CD14-positive monocyte (primary cell): ENCODE measurements at regions not wholly inside any gene's neighbourhood (a gene's known extent, or its start where the extent isn't known, plus 50 kb on each side); places are given as distances from the start of the nearest gene placed in this dataset.

Experiments
- DNase-seq, 3 donors: peaks; one replicate each; pipeline ENCODE4 v3.0.0-alpha.2; 2011 to 2022
- H2AFZ ChIP-seq: 2 replicates; pipeline ENCODE4 v1.6.0; 2012; ENCODE audit warnings: mild to moderate bottlenecking, low read depth, low read length, inconsistent platforms; ENCODE audit not compliant: insufficient read depth, poor library complexity, severe bottlenecking
- H3K27ac ChIP-seq, 2 donors: 1 replicate in 1 of 2; 2 replicates in 1 of 2; pipeline ENCODE4 v1.5.1; 2012 to 2013; ENCODE audit warnings: low read length in 2 of 2, control low read depth in 1 of 2, inconsistent platforms in 1 of 2, low read depth in 1 of 2, mild to moderate bottlenecking in 1 of 2
- H3K27me3 ChIP-seq, 2 donors: one replicate each; pipeline versions ENCODE4 v1.6.0 to v1.6.1; 2011 to 2013; ENCODE audit warnings: low read length in 2 of 2; ENCODE audit not compliant: control insufficient read depth in 2 of 2, insufficient read depth in 2 of 2
- H3K36me3 ChIP-seq, 2 donors: replicated peaks in 1 of 2; 1 replicate in 1 of 2; 2 replicates in 1 of 2; pipeline versions ENCODE4 v1.5.1 to v1.6.1; 2012 to 2013; ENCODE audit warnings: low read length in 2 of 2, control low read depth in 1 of 2, inconsistent platforms in 1 of 2, mild to moderate bottlenecking in 1 of 2; ENCODE audit not compliant: insufficient read depth in 2 of 2, control insufficient read depth in 1 of 2
- H3K4me1 ChIP-seq, 2 donors: 1 replicate in 1 of 2; 2 replicates in 1 of 2; pipeline versions ENCODE4 v1.5.1 to v1.6.1; 2012 to 2013; ENCODE audit warnings: low read length in 2 of 2, control low read depth in 1 of 2, inconsistent platforms in 1 of 2, mild to moderate bottlenecking in 1 of 2, moderate library complexity in 1 of 2; ENCODE audit not compliant: insufficient read depth in 2 of 2, control insufficient read depth in 1 of 2
- H3K4me2 ChIP-seq: replicated peaks from 2 replicates; pipeline ENCODE3; 2012; ENCODE audit warnings: low read length, moderate library complexity, mild to moderate bottlenecking; ENCODE audit not compliant: poor library complexity, severe bottlenecking; ENCODE audit errors: extremely low read depth
- H3K4me3 ChIP-seq, 3 experiments: fragments of 200-600 bp in 1 of 3; sonication (generic) in 1 of 3; replicated peaks in 1 of 3; 1 replicate in 2 of 3; 2 replicates in 1 of 3; pipeline ENCODE4 v1.5.1; 2011 to 2013; ENCODE audit warnings: low read length in 3 of 3, mild to moderate bottlenecking in 3 of 3, control low read depth in 2 of 3, low read depth in 2 of 3, inconsistent platforms in 1 of 3, moderate library complexity in 1 of 3
- H3K79me2 ChIP-seq: 2 replicates; pipeline ENCODE4 v1.6.0; 2012; ENCODE audit warnings: mild to moderate bottlenecking, control low read depth, inconsistent platforms, low read length, moderate library complexity; ENCODE audit not compliant: insufficient read depth
- H3K9ac ChIP-seq: 2 replicates; pipeline ENCODE4 v1.6.0; 2017; ENCODE audit warnings: low read length, mild to moderate bottlenecking; ENCODE audit not compliant: insufficient read depth, poor library complexity, severe bottlenecking
- H3K9me3 ChIP-seq, 2 donors: replicated peaks in 1 of 2; 1 replicate in 1 of 2; 2 replicates in 1 of 2; pipeline versions ENCODE4 v1.5.1 to v1.6.1; 2012 to 2013; ENCODE audit warnings: low read length in 2 of 2, control low read depth in 1 of 2; ENCODE audit not compliant: control insufficient read depth in 1 of 2, insufficient read depth in 1 of 2
- H4K20me1 ChIP-seq: 2 replicates; pipeline ENCODE4 v1.6.0; 2012; ENCODE audit warnings: mild to moderate bottlenecking, low read length, control low read depth, moderate library complexity; ENCODE audit not compliant: insufficient read depth
- H3K27ac Mint-ChIP-seq, 7 donors: one replicate each; pipeline ENCODE4 v1.8.0; 2020; ENCODE audit warnings: mild to moderate bottlenecking in 7 of 7, mixed read lengths in 7 of 7, moderate library complexity in 6 of 7, inconsistent platforms in 2 of 7
- H3K27me3 Mint-ChIP-seq, 3 donors: one replicate each; pipeline ENCODE4 v1.8.0; 2021 to 2022; ENCODE audit warnings: low read depth in 3 of 3, mild to moderate bottlenecking in 3 of 3, mixed read lengths in 3 of 3, moderate library complexity in 3 of 3, inconsistent platforms in 1 of 3
- H3K36me3 Mint-ChIP-seq, 2 donors: one replicate each; pipeline ENCODE4 v1.8.0; 2020; ENCODE audit warnings: mixed read lengths in 2 of 2, inconsistent platforms in 1 of 2, mild to moderate bottlenecking in 1 of 2
- H3K4me1 Mint-ChIP-seq: one replicate; pipeline ENCODE4 v1.8.0; 2020; ENCODE audit warnings: mild to moderate bottlenecking, mixed read lengths
- H3K4me3 Mint-ChIP-seq, 2 donors: one replicate each; pipeline ENCODE4 v1.8.0; 2020; ENCODE audit warnings: mild to moderate bottlenecking in 2 of 2, mixed read lengths in 2 of 2, moderate library complexity in 1 of 2
- H3K9me3 Mint-ChIP-seq, 7 donors: one replicate each; pipeline ENCODE4 v1.8.0; 2020 to 2022; ENCODE audit warnings: mixed read lengths in 7 of 7, mild to moderate bottlenecking in 6 of 7, moderate library complexity in 6 of 7, inconsistent platforms in 2 of 7
- CTCF ChIP-seq: fragments of 200-600 bp; IDR thresholded peaks from one replicate; pipeline ENCODE4 v1.8.0; 2022; ENCODE audit warnings: antibody characterized with exemption, mild to moderate bottlenecking
- WGBS: methylation state at CpG from one replicate; pipeline ENCODE4 v1.1.5; 2013; ENCODE audit warnings: missing lambda C conversion rate; ENCODE audit not compliant: insufficient coverage; 5-methylcytosine and 5-hydroxymethylcytosine counted together
- intact Hi-C, 2 donors: fragments of 100-400 bp; cut with micrococcal nuclease; formaldehyde crosslinking; loops; one replicate each; pipeline versions ENCODE4 v1.15.0 to v1.15.1; 2023

GRCh38 chr6:144731229-144731628 is 446.1 kb downstream of the UTRN start:
- H3K27me3 Mint-ChIP-seq: peaks cover 0 to 1% (median 0%) of the 10 kb centered on the region in 3 donors
- H3K27ac Mint-ChIP-seq: no peak overlapping the region
- Histone ChIP-seq H3K4me2 (no peak overlapping the region), H2AFZ (no peak overlapping the region), H3K36me3 (peaks cover 51 to 62% of the 10 kb centered on the region in 2 donors), H3K9me3 (no peaks in the 10 kb centered on the region), H3K4me1 (no peaks in the 10 kb centered on the region), H3K79me2 (no peaks in the 10 kb centered on the region), H3K9ac (no peak overlapping the region), H3K27ac (no peak overlapping the region), H3K4me3 (no peak overlapping the region), H3K27me3 (no peaks in the 10 kb centered on the region), H4K20me1 (peaks cover 74% of the 10 kb centered on the region)
- H3K36me3 Mint-ChIP-seq: peaks cover 58 to 63% of the 10 kb centered on the region in 2 donors
- TF ChIP-seq CTCF: no peak
- intact Hi-C loops: no loop called here
- DNase-seq: no peak
- H3K4me3 Mint-ChIP-seq: no peak overlapping the region
- H3K4me1 Mint-ChIP-seq: peaks cover 1% of the 10 kb centered on the region
- H3K9me3 Mint-ChIP-seq: peaks cover 0 to 1% (median 0%) of the 10 kb centered on the region in 7 donors
- no CpG with 5 or more reads among the region's 3 CpGs for WGBS

- Histone ChIP-seq H2AFZ (no peak overlapping the region), H3K27me3 (no peaks in the 10 kb centered on the region), H3K9ac (no peak overlapping the region), H3K4me2 (no peak overlapping the region), H3K79me2 (no peaks in the 10 kb centered on the region), H4K20me1 (peaks cover 81% of the 10 kb centered on the region), H3K27ac (peak overlapping the region in 1 of 2 donors; percentile 1), H3K36me3 (peaks cover 70 to 80% of the 10 kb centered on the region in 2 donors), H3K4me3 (no peak overlapping the region), H3K4me1 (no peaks in the 10 kb centered on the region), H3K9me3 (no peaks in the 10 kb centered on the region)
- DNase-seq: no peak
- no peak for TF ChIP-seq CTCF
- Mint-ChIP-seq H3K27me3 (peaks cover 0 to 1% (median 0%) of the 10 kb centered on the region in 3 donors), H3K36me3 (peaks cover 69 to 70% of the 10 kb centered on the region in 2 donors), H3K4me1 (no peaks in the 10 kb centered on the region), H3K4me3 (no peak overlapping the region), H3K9me3 (peaks cover 0 to 1% (median 0%) of the 10 kb centered on the region in 7 donors), H3K27ac (peak overlapping the region in 2 of 7 donors; percentile 20 to 33)
- intact Hi-C loops: no loop called here
- WGBS: 93% methylated on average over 6 of the region's 6 CpGs
Measured at GRCh38 chr6:144736763-144737162, 451.6 kb downstream of the UTRN start.
